Adipose tissue (tissue), 3 donors: ENCODE measurements at regions not wholly inside any gene's neighbourhood (a gene's known extent, or its start where the extent isn't known, plus 50 kb on each side); places are given as distances from the start of the nearest gene placed in this dataset.
"Not testable (repeated sequence)": the region's sequence is repeated elsewhere in the genome, so short reads cannot be mapped to it uniquely, and the experiment has no call there.

Source experiments
- H3K27ac ChIP-seq: one replicate; pipeline ENCODE4 v1.5.1; 2013; ENCODE audit warnings: low read depth, low read length
- WGBS, 3 donors: extraction: QIAGEN DNeasy Blood & Tissue Kit; methylation state at CpG; one replicate each; pipeline ENCODE4 v1.1.7; 2013; 5-methylcytosine and 5-hydroxymethylcytosine counted together
- donor health status: healthy with polysubstance abuse.
- donor health status: Bipolar disorder and iron deficiency.
- donor health status: healthy.

DNA sequence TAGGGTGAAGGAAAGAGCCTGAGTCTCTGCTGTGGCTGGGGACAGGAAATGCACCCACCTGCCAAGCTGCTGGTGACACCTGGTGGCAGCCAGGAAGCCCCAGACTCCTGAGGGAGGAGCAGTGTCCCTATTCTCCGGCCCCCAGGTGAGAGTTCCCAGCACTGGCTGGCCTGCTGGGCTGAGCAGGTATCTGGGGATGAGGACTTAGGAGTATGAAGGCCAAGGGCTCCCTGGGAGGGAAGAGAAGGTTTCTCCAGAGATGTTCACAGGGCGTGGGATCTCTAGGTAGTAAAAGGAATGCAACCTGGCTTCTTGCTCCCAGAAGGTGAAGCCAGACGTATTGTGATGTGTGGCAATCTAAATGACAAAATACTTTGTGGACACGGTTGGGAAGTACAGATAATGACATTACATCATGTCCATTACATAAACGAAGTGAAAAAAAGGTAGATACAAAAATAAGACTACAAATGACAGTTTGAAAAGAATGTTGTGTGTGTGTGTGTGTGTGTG lies 75.8 kb upstream of the SLC1A4 start:
- 34 to 65% (median 48%) methylated on average over 5 of the region's 5 CpGs for WGBS, 3 donors

DNA sequence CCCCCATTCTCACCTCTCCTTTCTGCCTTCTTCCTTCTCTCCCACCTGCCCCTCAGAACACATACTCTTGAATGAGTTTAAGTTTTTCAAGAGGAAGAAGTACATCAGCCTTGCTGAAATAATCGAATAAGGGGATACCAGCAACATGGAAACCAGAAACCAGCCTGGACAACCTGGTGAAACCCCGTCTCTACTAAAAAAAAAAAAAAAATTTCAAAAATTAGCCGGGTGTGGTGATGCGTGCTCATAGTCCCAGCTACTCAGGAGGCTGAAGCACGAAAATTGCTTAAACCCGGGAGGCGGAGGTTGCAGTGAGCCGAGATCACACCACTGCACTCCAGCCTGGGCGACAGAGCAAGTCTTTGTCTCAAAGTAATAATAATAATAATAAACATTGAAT lies 75.0 kb upstream of the SLC1A4 start:
- WGBS, 3 donors: 85 to 89% (median 87%) methylated on average over 9 of the region's 9 CpGs
- H3K27ac ChIP-seq: no peak overlapping the region

More for the DNA sequence above, 75.8 kb upstream of the SLC1A4 start:
- no peak overlapping the region for H3K27ac ChIP-seq

DNA sequence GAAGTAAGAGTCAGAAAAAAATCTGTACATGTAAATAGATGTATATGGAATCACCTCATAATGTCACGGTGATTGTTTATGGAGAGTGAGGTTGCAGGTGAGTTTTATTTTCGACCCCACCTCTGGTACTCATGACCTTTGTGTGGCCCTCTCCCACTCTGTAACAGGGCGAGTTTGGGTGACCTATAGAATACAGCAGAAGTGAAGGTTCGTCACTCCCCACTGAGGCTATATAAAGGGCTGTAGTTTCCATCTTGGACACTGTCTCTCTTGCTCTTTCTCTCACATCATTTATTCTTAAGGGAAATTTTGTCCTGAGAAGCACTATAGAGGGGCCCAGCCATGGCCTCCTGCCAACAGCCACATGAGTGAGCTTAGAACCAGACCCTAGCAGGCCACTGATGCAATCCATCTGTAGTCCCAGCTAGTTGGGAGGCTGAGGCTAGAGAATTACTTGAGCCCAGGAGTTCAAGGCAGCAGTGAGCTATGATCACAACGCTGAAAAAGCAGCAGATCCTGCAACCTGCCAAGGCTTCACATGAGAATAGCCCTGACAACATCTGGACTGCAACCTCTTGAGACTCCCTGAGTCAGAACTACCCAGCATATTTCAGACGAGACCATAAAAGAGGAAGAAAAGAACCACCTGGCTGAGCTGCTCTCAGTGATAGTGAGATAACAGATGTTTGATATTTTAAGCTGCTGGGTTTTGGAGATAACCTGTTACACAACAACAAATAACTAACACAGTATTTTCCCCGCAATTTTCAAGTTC lies 74.3 kb upstream of the SLC1A4 start:
- WGBS, 3 donors: 55 to 62% (median 56%) methylated on average over 7 of the region's 7 CpGs
- H3K27ac ChIP-seq: no peak overlapping the region

DNA sequence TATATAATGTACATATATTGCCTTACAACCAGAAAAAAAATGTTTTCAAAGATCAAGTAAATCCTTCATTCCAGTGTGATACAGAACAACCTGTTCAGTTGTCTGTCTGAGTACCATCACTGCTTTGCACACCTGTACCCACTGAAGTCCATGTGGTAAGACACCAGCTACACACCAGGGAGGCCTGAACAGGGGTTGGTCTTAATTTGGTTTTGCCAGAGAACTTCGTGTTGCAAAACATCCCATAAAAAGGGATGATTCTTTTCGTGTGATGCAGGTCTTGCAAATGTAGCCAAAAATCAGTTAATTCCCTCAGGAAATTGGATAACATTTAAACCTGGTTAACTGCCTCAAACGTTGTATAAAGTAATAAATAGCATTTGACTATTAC lies 73.7 kb upstream of the SLC1A4 start:
- H3K27ac ChIP-seq: no peak overlapping the region
- WGBS, 3 donors: 18 to 46% (median 18%) methylated on average over 3 of the region's 3 CpGs

DNA sequence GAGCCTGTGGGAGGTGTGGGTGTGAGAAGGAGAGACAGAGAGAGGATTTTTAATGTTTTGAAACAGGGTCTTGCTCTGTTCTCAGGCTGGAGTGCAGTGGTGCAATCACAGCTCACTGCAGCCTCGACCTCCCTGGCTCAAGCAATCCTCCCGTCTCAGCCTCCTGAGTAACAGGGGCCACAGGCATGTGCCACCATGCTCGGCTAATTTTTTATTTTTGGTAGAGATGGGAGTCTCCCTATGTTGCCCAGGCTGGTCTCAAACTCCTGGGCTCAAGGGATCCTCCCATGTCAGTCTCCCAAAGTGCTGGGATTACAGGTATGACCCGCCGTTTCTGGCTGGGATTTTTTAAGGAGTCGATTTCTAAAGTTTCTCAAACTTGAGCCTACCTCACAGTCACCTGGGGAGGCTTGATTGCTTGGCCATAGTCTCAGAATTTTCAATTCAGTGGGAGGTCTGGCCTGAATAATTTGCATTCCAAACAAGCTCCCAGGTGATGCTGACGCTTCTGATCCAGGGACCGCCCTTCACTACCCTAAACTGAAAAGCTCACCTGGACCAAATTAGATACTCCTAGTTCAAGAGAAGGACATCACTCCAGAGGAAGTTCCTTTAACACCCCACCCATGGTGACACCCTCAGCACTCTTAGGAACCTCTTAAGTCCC lies 70.8 kb upstream of the SLC1A4 start:
- no peak overlapping the region for H3K27ac ChIP-seq

DNA sequence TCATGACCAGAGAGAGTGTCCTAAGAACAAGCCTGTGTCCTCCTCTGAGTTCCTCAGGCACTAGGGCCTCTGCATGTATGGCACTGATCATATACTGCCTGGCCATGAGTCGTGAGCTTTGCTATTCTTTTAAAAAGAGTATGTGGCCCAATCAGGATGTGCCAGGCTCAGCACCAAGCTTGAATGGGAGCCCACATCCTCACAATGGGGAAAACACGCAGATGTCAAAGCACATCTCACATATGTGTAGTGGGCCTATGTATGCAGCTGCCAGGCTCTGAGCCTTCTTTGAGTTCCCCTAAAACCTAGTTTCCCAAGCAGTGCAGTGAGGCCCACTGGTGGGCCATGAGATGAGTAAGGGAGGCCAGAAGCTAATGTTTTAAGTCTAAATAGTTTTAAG lies 69.9 kb upstream of the SLC1A4 start:
- 91 to 95% (median 93%) methylated on average over 2 of the region's 2 CpGs for WGBS, 3 donors
- H3K27ac ChIP-seq: no peak overlapping the region

More for the DNA sequence above, 70.8 kb upstream of the SLC1A4 start:
- WGBS, 3 donors: 82 to 90% (median 83%) methylated on average over 8 of the region's 8 CpGs

DNA sequence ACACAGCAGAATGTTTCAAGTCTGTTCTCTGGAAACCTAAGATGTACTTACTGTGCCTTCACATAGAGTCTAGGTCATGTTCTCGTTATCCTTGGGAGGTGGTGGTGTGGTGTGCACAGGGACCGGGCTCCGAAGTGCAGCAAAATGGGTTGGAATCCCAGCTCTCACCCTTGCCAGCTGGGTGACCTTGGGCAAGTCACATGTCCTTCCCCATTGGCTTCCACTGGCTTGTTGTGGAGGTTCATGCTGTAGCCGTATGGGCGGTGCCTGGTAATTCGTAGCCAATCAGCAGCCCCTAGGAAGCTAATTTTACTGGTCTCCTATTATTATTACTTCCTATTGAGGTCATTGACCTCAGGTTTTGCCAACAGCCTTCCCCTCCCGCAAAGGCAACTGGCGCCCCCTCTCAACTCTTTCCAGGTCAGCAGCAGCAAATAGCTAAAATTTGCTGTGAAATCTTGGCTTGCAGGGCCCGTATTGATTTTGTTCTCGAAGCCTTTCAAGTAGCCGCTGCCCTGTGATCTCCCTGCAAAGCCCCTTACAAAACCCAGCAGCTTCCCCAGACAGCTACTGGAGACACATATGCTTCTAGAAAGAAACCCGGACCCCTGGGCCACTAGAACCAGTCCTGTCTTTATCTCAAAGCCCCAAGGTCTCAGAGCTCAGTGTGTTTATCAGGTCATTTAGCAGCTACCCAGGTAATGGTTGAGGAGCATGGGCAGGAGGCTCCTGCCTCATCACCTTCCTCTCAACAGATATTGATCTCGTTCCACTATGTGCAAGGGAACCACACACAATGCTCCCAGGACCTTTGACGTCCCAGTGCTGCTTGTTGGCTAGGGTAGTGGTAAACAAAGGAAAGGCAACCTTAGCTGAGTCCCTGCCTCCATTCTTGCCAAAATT lies 66.5 kb upstream of the SLC1A4 start:
- 35 to 90% (median 89%) methylated on average over 14 of the region's 14 CpGs for WGBS, 3 donors
- H3K27ac ChIP-seq: no peak overlapping the region

DNA sequence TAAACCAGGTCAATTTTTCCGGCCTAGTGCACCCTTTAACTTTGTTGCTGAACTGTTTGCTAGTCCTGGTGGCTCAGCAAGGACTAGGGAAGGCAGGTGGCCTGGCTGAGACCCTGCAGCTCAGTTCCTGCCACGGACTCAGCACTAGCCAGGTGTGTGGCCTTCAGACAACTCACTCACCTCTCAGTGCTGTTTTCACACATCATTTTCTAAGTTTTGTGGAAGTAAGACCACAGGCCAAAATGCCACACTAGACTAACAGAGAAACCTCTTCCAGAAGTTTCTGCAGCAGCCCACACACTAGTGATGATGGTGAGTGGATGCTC lies 65.9 kb upstream of the SLC1A4 start:
- WGBS, 3 donors: 51 to 94% (median 89%) methylated on average over 2 of the region's 2 CpGs

DNA sequence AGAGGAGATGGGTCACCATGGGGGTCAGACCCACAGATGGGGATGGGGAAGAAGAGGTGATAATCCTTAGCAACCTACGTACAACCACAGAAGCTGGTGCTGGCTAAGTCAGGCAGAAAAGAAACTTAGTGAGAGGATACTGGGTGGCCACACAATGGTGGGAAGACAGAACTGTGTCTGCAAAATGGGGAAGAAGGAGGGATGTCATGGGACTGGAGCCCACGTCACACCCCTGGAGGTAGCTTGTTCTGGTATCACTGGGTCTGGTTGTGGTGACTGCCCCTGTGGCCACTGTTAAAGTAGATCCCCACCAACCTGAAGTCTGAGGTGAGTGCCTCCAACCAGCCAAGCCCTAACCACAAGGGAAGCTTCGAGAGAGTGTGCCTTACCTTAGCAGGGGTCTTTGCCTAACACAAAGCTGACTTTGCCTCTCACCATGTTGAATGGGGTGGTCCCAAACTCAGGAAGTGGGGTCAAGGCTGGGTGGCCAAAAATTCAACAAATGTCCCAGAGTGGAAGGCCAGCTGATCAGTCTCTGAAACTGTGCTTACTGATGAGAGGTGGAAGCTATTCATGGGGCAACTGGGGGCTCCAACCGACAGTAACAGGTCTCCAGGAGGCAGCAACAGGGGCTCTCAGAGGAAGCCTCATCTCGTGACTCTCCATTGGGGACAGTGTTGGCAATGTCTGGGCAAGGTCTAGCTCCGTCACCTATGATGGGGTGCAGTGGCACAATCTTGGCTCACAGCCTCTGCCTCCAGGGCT lies 64.8 kb upstream of the SLC1A4 start:
- 87 to 94% (median 94%) methylated on average over 6 of the region's 6 CpGs for WGBS, 3 donors

More for the DNA sequence above, 65.9 kb upstream of the SLC1A4 start:
- H3K27ac ChIP-seq: no peak overlapping the region

DNA sequence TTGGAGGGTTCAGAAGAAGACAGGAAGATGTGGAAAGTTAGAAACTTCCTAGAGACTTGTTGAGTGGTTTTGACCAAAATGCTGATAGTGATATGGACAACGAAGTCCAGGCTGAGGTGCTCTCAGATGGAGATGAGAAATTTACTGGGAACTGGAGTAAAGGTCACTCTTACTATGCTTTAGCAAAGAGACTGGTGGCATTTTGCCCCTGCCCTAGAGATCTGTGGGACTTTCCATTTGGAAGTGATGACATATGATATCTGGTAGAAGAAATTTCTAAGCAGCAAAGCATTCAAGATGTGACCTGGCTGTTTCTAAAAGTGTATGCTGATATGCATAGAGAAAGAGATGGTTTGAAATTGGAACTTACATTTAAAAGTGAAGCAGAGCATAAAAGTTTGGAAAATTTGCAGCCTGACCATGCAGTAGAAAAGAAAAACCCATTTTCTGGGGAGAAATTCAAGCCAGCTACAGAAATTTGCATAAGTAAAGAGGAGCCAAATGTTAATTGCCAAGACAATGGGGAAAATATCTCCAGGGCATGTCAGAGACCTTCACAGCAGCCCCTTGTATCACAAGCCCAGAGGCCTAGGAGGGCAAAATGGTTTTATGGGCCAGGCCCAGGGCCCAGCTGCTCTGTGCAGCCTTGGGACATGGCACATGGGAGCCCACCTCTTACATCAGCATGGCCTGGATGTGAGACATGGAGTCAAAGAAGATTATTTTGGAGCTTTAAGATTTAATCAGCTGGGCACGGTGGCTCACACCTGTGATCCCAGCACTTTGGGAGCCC lies 63.1 kb upstream of the SLC1A4 start:
- WGBS, 3 donors: 72 to 96% (median 73%) methylated on average over 2 of the region's 2 CpGs

More for the DNA sequence above, 64.8 kb upstream of the SLC1A4 start:
- no peak overlapping the region for H3K27ac ChIP-seq

DNA sequence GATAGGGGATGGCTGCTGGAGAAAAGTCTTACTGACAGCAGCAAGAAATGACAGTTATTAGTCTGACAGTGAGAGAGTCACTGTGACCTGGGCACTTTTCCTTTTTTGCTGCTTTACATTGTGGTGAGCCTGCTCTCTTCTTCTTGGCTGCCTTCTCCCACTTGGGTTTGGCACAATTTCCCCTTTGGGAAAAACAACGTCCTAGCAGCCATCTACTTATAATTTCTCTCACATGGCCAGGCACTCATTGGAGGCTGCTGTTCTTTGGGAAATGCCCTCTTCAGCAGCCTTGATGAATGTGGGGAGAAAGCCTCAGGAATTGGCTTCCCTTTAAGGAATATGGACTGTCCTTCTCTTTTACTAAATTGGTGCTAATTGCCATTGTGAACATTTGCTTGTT lies 60.4 kb upstream of the SLC1A4 start:
- WGBS, 3 donors: 11 to 44% (median 12%) methylated on average over 1 of the region's 1 CpG
- no peak overlapping the region for H3K27ac ChIP-seq

More for the DNA sequence above, 63.1 kb upstream of the SLC1A4 start:
- not testable (repeated sequence) for H3K27ac ChIP-seq

DNA sequence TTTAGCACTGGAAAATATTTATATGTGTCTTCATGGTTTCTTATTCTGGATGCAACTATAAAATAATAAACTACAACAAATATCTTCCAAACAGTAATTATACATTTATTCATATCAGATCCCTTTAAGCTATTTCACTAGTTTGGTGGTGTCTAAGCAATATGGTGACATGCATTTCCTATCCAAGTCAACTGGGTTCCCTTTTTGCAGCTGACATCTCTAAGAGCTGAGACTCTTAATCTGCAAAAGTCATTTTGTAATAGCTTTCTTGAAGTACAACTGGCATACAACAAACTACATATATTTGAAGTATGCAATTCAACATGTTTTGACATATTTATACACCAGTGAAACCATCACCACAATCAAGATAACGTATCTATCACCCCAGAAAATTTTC lies 59.9 kb upstream of the SLC1A4 start:
- no peak overlapping the region for H3K27ac ChIP-seq
- 68 to 100% (median 70%) methylated on average over 1 of the region's 1 CpG for WGBS, 3 donors

DNA sequence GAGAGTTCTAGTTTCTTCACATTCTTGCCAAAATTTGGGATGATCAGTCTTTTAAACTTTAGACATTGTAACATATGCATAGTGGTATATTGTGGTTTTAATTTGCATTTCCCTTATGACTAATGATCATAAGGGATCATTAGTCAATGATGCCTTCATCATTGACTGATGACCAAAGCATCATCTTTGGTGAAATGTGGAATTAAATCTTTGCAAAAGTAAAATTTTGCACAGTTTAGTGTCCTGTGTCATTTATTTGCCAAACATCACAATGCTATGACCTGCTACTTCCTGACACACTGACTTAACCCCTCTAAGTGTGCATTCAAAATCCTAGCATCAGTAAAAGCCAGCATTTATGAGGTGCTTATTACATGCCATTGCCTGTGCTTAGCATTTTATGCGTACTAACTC lies 58.9 kb upstream of the SLC1A4 start:
- H3K27ac ChIP-seq: no peak overlapping the region
- WGBS, 3 donors: 91 to 95% (median 93%) methylated on average over 1 of the region's 1 CpG

DNA sequence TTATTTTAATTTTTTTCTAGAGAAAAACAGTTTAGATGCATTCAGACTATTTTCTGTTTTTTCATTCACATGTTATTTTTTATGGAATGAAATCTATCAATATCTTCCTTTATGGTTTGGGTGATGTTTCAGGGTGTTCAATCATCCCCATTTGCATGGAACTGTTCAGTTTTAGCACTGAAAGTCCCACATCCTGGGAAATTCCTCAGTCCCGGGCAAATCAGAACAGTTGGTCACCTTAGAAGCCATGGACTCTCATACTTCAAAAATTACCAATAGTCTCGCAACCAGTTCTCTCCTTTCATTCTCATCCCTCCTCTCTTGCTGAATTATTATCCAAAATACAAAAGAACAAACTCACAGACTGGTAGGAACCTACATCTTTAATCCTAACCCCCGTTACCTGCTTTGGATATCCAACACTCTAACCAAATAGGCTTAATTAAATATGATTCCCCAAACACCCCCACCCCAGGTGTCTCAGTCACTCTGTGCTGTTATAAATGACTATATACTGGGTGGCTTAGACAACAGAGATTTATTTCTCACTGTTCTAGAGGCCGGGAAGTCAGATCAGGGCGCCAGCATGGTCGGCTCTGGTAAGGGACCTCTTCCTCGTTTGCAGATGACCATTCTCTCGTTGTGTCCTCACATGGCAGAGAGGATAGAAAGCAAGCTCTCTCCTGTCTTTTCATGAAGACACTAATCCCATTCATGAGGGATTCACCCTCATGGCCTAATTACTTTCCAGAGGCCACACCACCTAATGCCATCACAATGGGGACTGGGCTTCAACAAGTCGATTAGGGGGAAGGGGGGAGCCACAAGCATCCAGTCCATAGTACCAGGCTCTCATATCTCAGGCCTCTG lies 57.7 kb upstream of the SLC1A4 start:
- 88 to 93% (median 89%) methylated on average over 9 of the region's 9 CpGs for WGBS, 3 donors
- no peak overlapping the region for H3K27ac ChIP-seq

DNA sequence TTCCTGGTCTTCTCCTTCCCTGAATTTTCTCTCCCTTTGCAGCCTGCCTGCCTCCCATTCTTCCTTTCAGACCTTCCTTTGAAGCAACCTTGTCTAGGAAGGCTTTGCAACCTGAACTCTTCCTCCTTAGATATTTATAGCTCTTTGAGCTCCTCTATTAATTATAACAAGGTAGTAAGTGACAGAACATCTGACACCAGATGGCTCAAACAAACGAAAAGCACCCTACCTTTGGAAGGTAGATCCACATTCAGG lies 57.2 kb upstream of the SLC1A4 start:
- 40 to 46% (median 41%) methylated on average over 1 of the region's 1 CpG for WGBS, 3 donors
- H3K27ac ChIP-seq: no peak overlapping the region

DNA sequence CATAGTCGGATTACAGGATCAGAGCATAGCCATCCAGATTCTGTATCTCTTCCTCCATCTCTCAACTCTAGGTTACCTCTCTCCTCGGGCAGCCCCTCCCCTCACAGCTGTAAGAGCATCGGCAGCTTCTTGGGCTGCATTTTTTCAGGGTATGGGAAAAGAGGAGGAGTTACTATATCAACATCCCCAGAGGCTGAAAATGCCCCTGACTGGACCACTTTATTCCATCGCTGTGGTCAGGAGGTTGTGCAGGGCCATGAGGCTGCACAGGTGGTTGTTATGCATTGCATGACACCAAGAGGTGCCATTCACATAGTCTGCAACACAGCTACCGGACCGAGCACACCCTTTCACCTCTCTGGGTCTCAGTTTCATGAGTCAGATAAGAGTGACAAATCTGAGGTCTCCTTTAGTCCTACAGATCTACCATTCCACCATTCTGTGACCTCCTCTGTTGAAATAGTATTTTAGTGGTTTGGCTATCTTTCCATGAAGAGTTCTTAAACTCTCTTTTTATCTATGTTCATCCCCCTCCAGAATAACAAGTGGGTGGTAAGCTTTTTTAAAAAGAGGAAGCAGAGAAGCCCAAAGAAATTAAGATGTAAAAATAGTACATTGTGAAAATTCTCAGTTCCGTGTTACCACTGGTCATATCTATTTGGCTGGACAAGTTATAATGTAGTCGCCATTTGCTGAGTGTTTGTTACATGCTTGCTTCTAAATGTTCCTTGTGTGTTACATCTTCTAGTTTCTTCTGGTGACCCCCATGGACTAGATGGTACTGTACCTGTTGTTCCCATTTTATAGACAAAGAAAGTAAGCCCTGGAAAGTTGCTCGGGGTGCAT lies 56.6 kb upstream of the SLC1A4 start:
- WGBS, 3 donors: 64 to 78% (median 69%) methylated on average over 9 of the region's 9 CpGs
- no peak overlapping the region for H3K27ac ChIP-seq
